NCI-H2029 treated with DMSO at 0.1 percent for 48 hours (cell line): ENCODE measurements at regions not wholly inside any gene's neighbourhood (a gene's known extent, or its start where the extent isn't known, plus 50 kb on each side); places are given as distances from the start of the nearest gene placed in this dataset.
"Not testable (repeated sequence)": the region's sequence is repeated elsewhere in the genome, so short reads cannot be mapped to it uniquely, and the experiment has no call there.

Experiments
- DNase-seq: peaks from one replicate; lab custom pipeline; 2025; lab: John Stamatoyannopoulos, UW

- no peak for DNase-seq
Measured at GRCh38 chr16:27600381-27600780, 50.4 kb downstream of the KATNIP start.

- no peak for DNase-seq
Measured at GRCh38 chr16:27602103-27602502, 52.2 kb downstream of the KATNIP start.

- not testable (repeated sequence) for DNase-seq
Measured at GRCh38 chr16:27605500-27606106, 55.7 kb downstream of the KATNIP start.

- no peak for DNase-seq
Measured at GRCh38 chr16:27611340-27611739, 61.4 kb downstream of the KATNIP start.

- DNase-seq = no peak
Measured at GRCh38 chr16:27613238-27613791, 63.4 kb downstream of the KATNIP start.

GRCh38 chr16:27617665-27618064 lies 67.7 kb downstream of the KATNIP start:
- DNase-seq = no peak

GRCh38 chr16:27618165-27618564 lies 68.2 kb downstream of the KATNIP start:
- no peak for DNase-seq

GRCh38 chr16:27618606-27619327 lies 68.8 kb downstream of the KATNIP start:
- DNase-seq = no peak

- no peak for DNase-seq
Measured at GRCh38 chr16:27620541-27620940, 70.6 kb downstream of the KATNIP start.

GRCh38 chr16:27624154-27625049 lies 74.5 kb downstream of the KATNIP start:
- DNase-seq = no peak

GRCh38 chr16:27625050-27625697 lies 75.2 kb downstream of the KATNIP start:
- DNase-seq = no peak

GRCh38 chr16:27627136-27627535 lies 77.2 kb downstream of the KATNIP start:
- no peak for DNase-seq

- DNase-seq = no peak
Measured at GRCh38 chr16:27628241-27628942, 78.4 kb downstream of the KATNIP start.

- DNase-seq = not testable (repeated sequence)
Measured at GRCh38 chr16:27628943-27629462, 79.1 kb downstream of the KATNIP start.

- DNase-seq = no peak
Measured at GRCh38 chr16:27632216-27632615, 82.3 kb downstream of the KATNIP start.

GRCh38 chr16:27633221-27633620 lies 83.3 kb downstream of the KATNIP start:
- DNase-seq = no peak

GRCh38 chr16:27633721-27634120 lies 83.8 kb downstream of the KATNIP start:
- no peak for DNase-seq

- DNase-seq = no peak
Measured at GRCh38 chr16:27634779-27635178, 84.8 kb downstream of the KATNIP start.

- DNase-seq = no peak
Measured at GRCh38 chr16:27636453-27637240, 86.7 kb downstream of the KATNIP start.
